BLaER1 treated with 17β-estradiol and CSF1 and Interleukin-3, amounts not matched to agents 10 nM and 100 nM (cell line): ENCODE measurements at regions not wholly inside any gene's neighbourhood (a gene's known extent, or its start where the extent isn't known, plus 50 kb on each side); places are given as distances from the start of the nearest gene placed in this dataset.
"Not testable (repeated sequence)": the region's sequence is repeated elsewhere in the genome, so short reads cannot be mapped to it uniquely, and the experiment has no call there.

Experiments
- H3K27ac ChIP-seq, 11 experiments: shearing (Covaris generic); formaldehyde crosslinking; 2 replicates each; pipeline ENCODE4 v1.8.1; 2022
- H3K27me3 ChIP-seq, 11 experiments: shearing (Covaris generic); formaldehyde crosslinking; 2 replicates each; pipeline ENCODE4 v1.8.1; 2022
- H3K36me3 ChIP-seq, 11 experiments: shearing (Covaris generic); formaldehyde crosslinking; 2 replicates each; pipeline ENCODE4 v1.8.1; 2022
- H3K4me1 ChIP-seq, 10 experiments: shearing (Covaris generic); formaldehyde crosslinking; 2 replicates each; pipeline ENCODE4 v1.8.1; 2022
- H3K4me2 ChIP-seq, 11 experiments: shearing (Covaris generic); formaldehyde crosslinking; 2 replicates each; pipeline ENCODE4 v1.8.1; 2022
- H3K4me3 ChIP-seq, 10 experiments: shearing (Covaris generic); formaldehyde crosslinking; 2 replicates each; pipeline ENCODE4 v1.8.1; 2022
- H3K9ac ChIP-seq, 11 experiments: shearing (Covaris generic); formaldehyde crosslinking; 2 replicates each; pipeline ENCODE4 v1.8.1; 2022
- H3K9me3 ChIP-seq, 11 experiments: shearing (Covaris generic); formaldehyde crosslinking; replicated peaks in 1 of 11; 2 replicates each; pipeline ENCODE4 v1.8.1; 2022
- H4K20me1 ChIP-seq, 11 experiments: shearing (Covaris generic); formaldehyde crosslinking; 2 replicates each; pipeline ENCODE4 v1.8.1; 2022

- H3K4me3 ChIP-seq, H3K4me1 ChIP-seq, H4K20me1 ChIP-seq, H3K27me3 ChIP-seq, H3K4me2 ChIP-seq, H3K9ac ChIP-seq, H3K36me3 ChIP-seq, H3K9me3 ChIP-seq, H3K27ac ChIP-seq: not testable (repeated sequence)
Measured at GRCh38 chr9:67397731-67398130, 405.4 kb upstream of the SPATA31A3 start.

GRCh38 chr9:67394782-67395181 lies 402.4 kb upstream of the SPATA31A3 start:
- not testable (repeated sequence) for H3K27ac ChIP-seq, H3K9me3 ChIP-seq, H3K27me3 ChIP-seq, H4K20me1 ChIP-seq, H3K36me3 ChIP-seq, H3K9ac ChIP-seq, H3K4me1 ChIP-seq, H3K4me3 ChIP-seq, H3K4me2 ChIP-seq

- H3K4me3 ChIP-seq, H3K4me2 ChIP-seq, H3K4me1 ChIP-seq, H3K27ac ChIP-seq, H3K27me3 ChIP-seq, H3K9me3 ChIP-seq, H3K36me3 ChIP-seq, H3K9ac ChIP-seq, H4K20me1 ChIP-seq: not testable (repeated sequence)
Measured at GRCh38 chr9:67394038-67394437, 401.7 kb upstream of the SPATA31A3 start.

- H3K27ac ChIP-seq, H3K9ac ChIP-seq, H3K9me3 ChIP-seq, H3K4me3 ChIP-seq, H3K27me3 ChIP-seq, H4K20me1 ChIP-seq, H3K4me2 ChIP-seq, H3K4me1 ChIP-seq, H3K36me3 ChIP-seq: not testable (repeated sequence)
Measured at GRCh38 chr9:67369664-67370063, 377.3 kb upstream of the SPATA31A3 start.

- H3K9ac ChIP-seq, H3K9me3 ChIP-seq, H3K27ac ChIP-seq, H3K4me2 ChIP-seq, H3K4me1 ChIP-seq, H3K27me3 ChIP-seq, H3K36me3 ChIP-seq, H4K20me1 ChIP-seq, H3K4me3 ChIP-seq: not testable (repeated sequence)
Measured at GRCh38 chr9:67362325-67362724, 370.0 kb upstream of the SPATA31A3 start.

- not testable (repeated sequence) for H3K4me3 ChIP-seq, H3K27ac ChIP-seq, H3K4me2 ChIP-seq, H3K27me3 ChIP-seq, H3K9ac ChIP-seq, H3K9me3 ChIP-seq, H4K20me1 ChIP-seq, H3K36me3 ChIP-seq, H3K4me1 ChIP-seq
Measured at GRCh38 chr9:67353961-67354360, 361.6 kb upstream of the SPATA31A3 start.

GRCh38 chr9:67349424-67349759 lies 357.0 kb upstream of the SPATA31A3 start:
- H3K9me3 ChIP-seq, H3K27ac ChIP-seq, H3K4me3 ChIP-seq, H3K4me2 ChIP-seq, H3K9ac ChIP-seq, H3K36me3 ChIP-seq, H4K20me1 ChIP-seq, H3K27me3 ChIP-seq, H3K4me1 ChIP-seq: not testable (repeated sequence)

- not testable (repeated sequence) for H3K4me3 ChIP-seq, H4K20me1 ChIP-seq, H3K9me3 ChIP-seq, H3K9ac ChIP-seq, H3K27me3 ChIP-seq, H3K27ac ChIP-seq, H3K4me1 ChIP-seq, H3K4me2 ChIP-seq, H3K36me3 ChIP-seq
Measured at GRCh38 chr9:67348562-67349423, 356.4 kb upstream of the SPATA31A3 start.

GRCh38 chr9:67348094-67348493 lies 355.7 kb upstream of the SPATA31A3 start:
- not testable (repeated sequence) for H3K36me3 ChIP-seq, H4K20me1 ChIP-seq, H3K27me3 ChIP-seq, H3K9ac ChIP-seq, H3K4me1 ChIP-seq, H3K27ac ChIP-seq, H3K9me3 ChIP-seq, H3K4me2 ChIP-seq, H3K4me3 ChIP-seq

GRCh38 chr9:67339216-67339615 lies 346.9 kb upstream of the SPATA31A3 start:
- not testable (repeated sequence) for H3K9ac ChIP-seq, H3K4me2 ChIP-seq, H3K27me3 ChIP-seq, H3K4me1 ChIP-seq, H3K9me3 ChIP-seq, H4K20me1 ChIP-seq, H3K27ac ChIP-seq, H3K4me3 ChIP-seq, H3K36me3 ChIP-seq

- not testable (repeated sequence) for H4K20me1 ChIP-seq, H3K4me2 ChIP-seq, H3K4me1 ChIP-seq, H3K27ac ChIP-seq, H3K4me3 ChIP-seq, H3K27me3 ChIP-seq, H3K9me3 ChIP-seq, H3K36me3 ChIP-seq, H3K9ac ChIP-seq
Measured at GRCh38 chr9:67338201-67338600, 345.9 kb upstream of the SPATA31A3 start.

- not testable (repeated sequence) for H3K36me3 ChIP-seq, H3K9ac ChIP-seq, H3K4me2 ChIP-seq, H3K4me3 ChIP-seq, H3K9me3 ChIP-seq, H3K27ac ChIP-seq, H4K20me1 ChIP-seq, H3K27me3 ChIP-seq, H3K4me1 ChIP-seq
Measured at GRCh38 chr9:67334727-67335572, 342.6 kb upstream of the SPATA31A3 start.

- H3K9ac ChIP-seq, H3K4me2 ChIP-seq, H3K27ac ChIP-seq, H3K4me1 ChIP-seq, H3K9me3 ChIP-seq, H3K4me3 ChIP-seq, H3K27me3 ChIP-seq, H4K20me1 ChIP-seq, H3K36me3 ChIP-seq: not testable (repeated sequence)
Measured at GRCh38 chr9:67331634-67332033, 339.3 kb upstream of the SPATA31A3 start.

- not testable (repeated sequence) for H3K4me1 ChIP-seq, H4K20me1 ChIP-seq, H3K9ac ChIP-seq, H3K9me3 ChIP-seq, H3K4me2 ChIP-seq, H3K27ac ChIP-seq, H3K4me3 ChIP-seq, H3K36me3 ChIP-seq, H3K27me3 ChIP-seq
Measured at GRCh38 chr9:67313409-67313808, 321.1 kb upstream of the SPATA31A3 start.
